Adrenal gland (tissue), 5 donors: ENCODE measurements at regions not wholly inside any gene's neighbourhood (a gene's known extent, or its start where the extent isn't known, plus 50 kb on each side); places are given as distances from the start of the nearest gene placed in this dataset.

ENCODE experiments used
- CTCF ChIP-seq, 6 experiments: fragments of 450-650 bp in 4 of 6; fragments of 200-600 bp in 2 of 6; sonication (generic) in 1 of 6; IDR thresholded peaks; 1 replicate in 5 of 6; 2 replicates in 1 of 6; pipeline versions ENCODE4 v1.5.1 to v1.8.0; 2016 to 2021; ENCODE audit warnings: antibody characterized with exemption in 6 of 6, mild to moderate bottlenecking in 2 of 6, moderate library complexity in 1 of 6
- POLR2A ChIP-seq, 2 donors: fragments of 450-650 bp; IDR thresholded peaks; one replicate each; pipeline ENCODE4 v1.6.1; 2017; ENCODE audit warnings: antibody characterized with exemption in 2 of 2, mild to moderate bottlenecking in 2 of 2, moderate library complexity in 1 of 2
- donor health status: DM: no; HTN: no; CAD: no.

- TF ChIP-seq CTCF (IDR thresholded peaks at IDR 0.05) (no peak), POLR2A (IDR thresholded peaks at IDR 0.05) (no peak)
These were observed 210.4 kb downstream of the KLHL4 start for GRCh38 chrX:87728024-87728423.
